Cerebellar nuclear complex (tissue), 1 donor: ENCODE measurements at regions not wholly inside any gene's neighbourhood (a gene's known extent, or its start where the extent isn't known, plus 50 kb on each side); places are given as distances from the start of the nearest gene placed in this dataset.
A peak's percentile ranks its signal among the peaks of the same experiment; 100 is the strongest.
"Not testable (repeated sequence)": the region's sequence is repeated elsewhere in the genome, so short reads cannot be mapped to it uniquely, and the experiment has no call there.

ENCODE experiments used
- DNase-seq, 2 experiments: peaks; one replicate each; lab custom pipeline; 2025; lab: John Stamatoyannopoulos, UW

- no peak for DNase-seq
These were observed 160.6 kb upstream of the SPRY2 start for GRCh38 chr13:80501556-80501955.

DNA sequence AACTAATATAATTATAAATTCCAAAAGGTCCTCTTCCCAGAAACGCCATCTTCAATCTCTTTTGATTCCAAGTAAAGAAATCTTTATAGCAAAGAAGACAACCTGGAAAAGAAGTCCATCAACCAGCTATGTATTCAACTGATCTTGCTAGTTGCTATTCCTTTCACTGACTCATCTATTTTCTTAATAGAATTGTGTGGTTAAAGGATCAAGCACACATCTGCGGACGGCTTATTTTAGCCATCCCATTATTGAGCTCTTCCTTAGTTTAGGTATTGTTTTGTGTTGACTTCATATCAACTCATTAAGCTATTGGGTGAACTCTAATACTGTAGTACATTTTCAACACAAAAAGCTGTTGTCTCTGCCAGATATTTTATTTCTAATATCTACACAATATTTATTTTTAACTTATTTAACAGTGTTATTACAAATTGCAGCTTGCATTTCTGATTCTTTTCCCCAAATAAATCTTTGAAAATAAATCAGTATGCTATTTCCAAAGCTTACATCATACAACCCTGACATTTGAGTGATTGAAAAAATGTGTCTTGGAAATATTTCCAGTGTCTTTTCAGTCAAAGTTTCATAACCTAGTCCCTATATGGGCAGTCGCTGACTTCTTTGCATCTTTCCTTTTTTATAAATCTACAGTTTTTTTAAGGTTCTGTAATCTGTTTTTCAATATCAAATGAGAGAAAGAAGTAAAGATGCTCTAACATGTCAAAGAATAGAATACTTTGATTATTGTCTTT lies 158.8 kb upstream of the SPRY2 start:
- DNase-seq, result no peak

GRCh38 chr13:80498433-80498832 lies 157.5 kb upstream of the SPRY2 start:
- DNase-seq, result no peak

DNA sequence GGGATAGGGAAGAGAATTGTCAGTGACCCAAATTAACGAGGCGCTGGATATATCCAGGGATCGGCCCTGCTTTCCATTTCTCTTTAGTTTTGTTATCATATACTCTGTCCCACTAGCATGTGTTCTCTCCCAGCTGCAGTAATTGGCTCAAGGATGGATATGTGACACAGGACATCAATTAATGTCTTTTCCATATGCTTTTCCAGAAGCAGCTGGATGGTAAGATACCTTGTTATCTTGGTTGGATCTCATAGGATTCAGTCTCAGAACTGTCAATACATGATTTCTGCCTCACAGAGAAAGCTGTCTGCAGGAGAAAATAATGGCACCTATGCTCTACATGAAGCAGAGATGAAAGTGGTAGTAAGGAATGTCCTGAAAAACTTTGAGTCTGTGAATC lies 157.1 kb upstream of the SPRY2 start:
- no peak for DNase-seq

GRCh38 chr13:80497439-80497838 lies 156.5 kb upstream of the SPRY2 start:
- DNase-seq, result no peak

- DNase-seq, result no peak
These were observed 155.9 kb upstream of the SPRY2 start for GRCh38 chr13:80496721-80497397.

GRCh38 chr13:80490491-80490943 lies 149.6 kb upstream of the SPRY2 start:
- DNase-seq, result not testable (repeated sequence)

- DNase-seq, result no peak
These were observed 145.5 kb upstream of the SPRY2 start for GRCh38 chr13:80486402-80486801.

DNA sequence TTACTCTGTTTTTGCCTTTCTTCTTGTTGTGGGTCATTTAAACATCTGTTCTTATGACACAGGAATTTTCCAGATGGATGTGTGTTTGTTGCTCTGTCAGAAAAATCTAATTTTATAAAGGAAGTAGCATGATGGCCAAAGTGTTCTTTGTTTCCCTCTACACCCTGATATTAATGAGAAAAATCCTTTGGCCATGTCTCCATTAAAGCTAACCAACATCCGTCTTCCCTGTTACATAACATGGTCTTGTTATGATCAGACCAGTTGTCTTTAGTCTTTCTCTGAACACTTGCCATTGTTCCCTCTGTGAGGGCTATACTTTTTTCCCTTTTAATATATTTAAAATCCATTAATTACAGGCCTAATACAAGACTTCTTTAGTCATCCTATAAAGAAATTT lies 142.2 kb upstream of the SPRY2 start:
- no peak for DNase-seq

- DNase-seq, result no peak
These were observed 140.7 kb upstream of the SPRY2 start for GRCh38 chr13:80481588-80481987.

DNA sequence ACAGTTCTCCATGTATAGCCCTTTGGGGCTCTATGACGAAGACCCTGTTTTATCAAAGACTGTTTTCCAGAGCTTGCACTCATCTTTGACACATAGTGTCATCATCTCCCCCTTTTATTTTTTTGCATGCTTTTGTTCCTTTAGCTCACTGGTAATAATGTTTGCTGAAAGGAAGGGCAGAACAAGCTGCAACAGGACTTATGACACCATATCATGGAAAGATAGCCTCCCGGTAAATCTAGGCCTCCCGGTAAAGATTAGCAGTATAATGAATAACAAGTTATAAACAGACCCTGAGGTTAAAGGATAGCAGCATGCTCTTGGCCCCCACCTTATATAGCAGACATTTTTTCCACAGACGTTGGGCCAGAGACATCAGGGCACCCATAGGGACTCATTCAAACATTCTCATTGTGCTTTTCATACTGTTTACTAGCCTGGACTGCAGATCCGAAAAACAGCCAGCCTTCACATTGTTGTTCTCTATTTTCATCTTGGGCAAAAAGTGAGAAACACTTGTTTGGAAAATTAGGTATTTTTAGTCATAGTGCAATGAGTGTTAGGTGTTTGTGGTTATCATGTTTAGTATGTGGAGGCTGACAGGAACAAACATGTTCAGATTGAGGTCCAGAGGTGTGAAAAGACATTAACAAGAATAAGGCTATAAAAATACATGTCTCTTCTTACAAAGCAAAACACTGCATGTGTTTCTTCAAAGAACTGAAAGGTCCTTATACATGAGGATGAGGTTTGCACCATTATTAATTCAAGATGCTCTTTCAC lies 136.9 kb upstream of the SPRY2 start:
- DNase-seq, result no peak

DNA sequence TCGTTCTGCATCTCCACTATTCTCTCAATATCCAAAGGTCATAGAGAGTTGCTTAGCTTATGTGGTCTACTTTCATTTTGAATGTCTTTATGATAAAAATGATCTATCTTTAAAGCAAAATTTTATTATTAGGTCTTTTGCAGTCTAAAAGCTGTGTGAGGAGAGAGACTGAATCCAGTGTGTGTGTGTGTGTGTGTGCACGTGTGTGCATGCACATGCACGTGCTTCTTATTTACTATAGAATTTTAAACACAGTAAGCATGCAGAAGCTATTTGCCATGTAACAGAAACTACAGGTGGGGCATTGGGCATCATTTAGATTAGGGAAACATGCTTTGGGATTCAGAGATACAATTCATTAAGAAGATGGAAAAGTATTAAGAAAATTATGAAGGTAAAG lies 136.0 kb upstream of the SPRY2 start:
- DNase-seq, result no peak

GRCh38 chr13:80475718-80476117 lies 134.8 kb upstream of the SPRY2 start:
- no peak for DNase-seq

- DNase-seq, result peak in 1 of 2 experiments; percentile 7
These were observed 132.8 kb upstream of the SPRY2 start for GRCh38 chr13:80473695-80474094.

- peak in 1 of 2 experiments; percentile 7 for DNase-seq
These were observed 129.0 kb upstream of the SPRY2 start for GRCh38 chr13:80469853-80470381.

- no peak for DNase-seq
These were observed 128.4 kb upstream of the SPRY2 start for GRCh38 chr13:80469105-80469852.

GRCh38 chr13:80465321-80465720 lies 124.4 kb upstream of the SPRY2 start:
- DNase-seq, result no peak

GRCh38 chr13:80463673-80464352 lies 122.9 kb upstream of the SPRY2 start:
- DNase-seq, result no peak

DNA sequence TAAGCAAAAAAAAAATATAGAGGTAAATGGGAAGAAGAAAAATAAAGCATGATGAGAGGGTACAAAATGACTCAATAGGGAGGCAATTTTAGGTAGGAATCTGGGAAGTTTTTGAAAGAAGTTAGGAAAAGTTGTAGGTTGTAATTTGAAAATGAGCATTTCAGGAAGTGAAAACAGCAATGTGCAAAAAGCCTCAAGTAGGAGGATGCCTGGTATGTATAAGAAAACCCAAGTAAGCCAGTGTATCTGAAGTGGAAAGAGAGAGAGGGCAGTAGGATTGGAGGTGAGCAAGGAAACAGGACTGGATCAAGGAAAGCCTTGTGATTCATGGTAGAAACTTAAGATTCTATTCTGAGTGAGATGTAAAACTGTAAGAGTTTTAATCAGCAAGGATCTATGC lies 121.6 kb upstream of the SPRY2 start:
- no peak for DNase-seq

DNA sequence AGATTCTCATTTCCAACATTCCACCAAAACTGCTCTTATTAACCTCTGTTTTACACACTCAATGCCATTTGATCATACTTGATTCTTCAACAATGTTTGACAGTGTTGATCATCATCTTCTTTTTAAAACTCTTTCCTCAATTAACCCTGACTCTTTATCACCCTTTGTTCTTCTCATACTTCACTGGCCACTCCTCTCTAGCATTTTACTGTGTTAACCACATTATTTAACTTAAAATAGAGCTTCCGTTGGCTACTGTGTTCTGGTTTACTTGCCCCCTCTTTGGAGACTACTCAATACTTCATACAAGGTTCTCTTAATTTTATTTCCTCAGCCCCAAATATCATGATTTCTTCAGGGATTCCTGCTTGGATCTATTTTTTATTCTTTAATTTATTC lies 121.1 kb upstream of the SPRY2 start:
- no peak for DNase-seq

DNA sequence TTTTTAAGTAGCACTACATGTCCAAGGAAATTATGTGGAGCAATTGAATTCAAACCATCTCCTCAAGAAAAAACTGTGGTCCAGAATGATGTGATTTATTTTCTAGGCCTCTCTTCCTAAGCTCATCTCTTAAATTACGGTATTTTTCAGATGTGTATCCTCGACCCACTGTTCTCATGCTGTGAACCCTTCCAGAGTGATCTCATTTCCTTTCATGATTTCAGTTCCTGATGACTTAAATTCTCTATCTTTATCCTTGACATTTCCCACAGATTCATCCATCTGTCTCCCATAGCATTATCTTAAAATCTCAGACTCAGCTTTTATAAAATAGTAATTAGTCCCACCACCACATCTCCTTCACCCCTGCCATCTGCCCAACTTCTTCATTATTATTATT lies 117.6 kb upstream of the SPRY2 start:
- no peak for DNase-seq
